OCI-LY7 (cell line): ENCODE measurements at regions not wholly inside any gene's neighbourhood (a gene's known extent, or its start where the extent isn't known, plus 50 kb on each side); places are given as distances from the start of the nearest gene placed in this dataset.

Source experiments
- CTCF ChIP-seq: fragments of 200-600 bp; sonication (generic); conservative IDR thresholded peaks from 2 replicates; pipeline ENCODE4 v1.5.1; 2014; ENCODE audit warnings: mild to moderate bottlenecking, antibody characterized with exemption, low read length, moderate library complexity, mixed read lengths
- EZH2phosphoT487 ChIP-seq: fragments of 200-600 bp; sonication (generic); IDR thresholded peaks from 2 replicates; pipeline ENCODE4 v1.6.1; 2018; ENCODE audit warnings: low read depth, borderline replicate concordance, mild to moderate bottlenecking, mixed run types, antibody characterized with exemption, low read length, moderate library complexity, mixed read lengths

DNA sequence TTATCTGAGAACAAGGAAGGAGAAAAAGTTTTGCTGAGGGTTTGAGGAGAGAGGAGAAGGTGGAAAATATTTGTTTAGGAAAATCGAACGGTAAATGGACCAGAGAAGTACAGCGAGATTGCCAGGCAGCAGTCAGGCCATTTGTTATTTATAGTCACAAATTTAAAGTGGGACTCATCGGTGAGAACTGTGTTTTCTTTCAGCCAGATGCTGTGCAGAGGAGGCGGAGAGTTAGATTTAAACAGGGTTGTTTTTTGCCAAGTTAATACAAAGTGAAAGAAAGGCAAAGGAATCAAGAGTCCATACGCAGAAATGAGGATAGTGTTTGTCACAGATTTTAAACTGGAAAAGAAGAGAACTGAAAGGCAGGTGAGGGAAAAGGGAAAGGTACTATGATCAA is 200.6 kb upstream of the CNOT2 start:
- TF ChIP-seq CTCF (no peak), EZH2phosphoT487 (no peak)
